ELF-1 (cell line): ENCODE measurements at regions not wholly inside any gene's neighbourhood (a gene's known extent, or its start where the extent isn't known, plus 50 kb on each side); places are given as distances from the start of the nearest gene placed in this dataset.
"Not testable (repeated sequence)": the region's sequence is repeated elsewhere in the genome, so short reads cannot be mapped to it uniquely, and the experiment has no call there.

ENCODE experiments used
- DNase-seq: peaks from one replicate; pipeline ENCODE4 v3.0.0-alpha.2; 2016; ENCODE audit warnings: low read depth, low spot score

DNA sequence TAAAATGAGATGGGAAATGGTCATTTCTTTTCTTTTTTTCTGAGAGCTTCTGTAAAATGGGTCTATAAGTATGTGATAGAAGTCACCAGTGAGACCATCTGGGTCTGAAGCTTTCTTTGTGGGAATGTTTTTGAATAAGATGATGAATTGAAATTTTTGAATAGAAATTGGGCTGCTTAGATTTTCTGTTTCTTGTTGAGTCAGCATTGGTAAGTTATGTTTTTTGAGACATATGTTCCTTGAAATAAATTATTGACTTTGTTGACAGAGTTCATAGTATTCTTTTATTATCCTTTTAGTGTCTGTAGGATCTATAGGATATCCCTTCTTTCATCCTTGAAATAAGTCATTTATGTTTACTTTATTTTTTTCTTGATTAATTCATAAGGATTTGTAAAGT lies 208.1 kb downstream of the OPA1 start:
- DNase-seq = no peak

DNA sequence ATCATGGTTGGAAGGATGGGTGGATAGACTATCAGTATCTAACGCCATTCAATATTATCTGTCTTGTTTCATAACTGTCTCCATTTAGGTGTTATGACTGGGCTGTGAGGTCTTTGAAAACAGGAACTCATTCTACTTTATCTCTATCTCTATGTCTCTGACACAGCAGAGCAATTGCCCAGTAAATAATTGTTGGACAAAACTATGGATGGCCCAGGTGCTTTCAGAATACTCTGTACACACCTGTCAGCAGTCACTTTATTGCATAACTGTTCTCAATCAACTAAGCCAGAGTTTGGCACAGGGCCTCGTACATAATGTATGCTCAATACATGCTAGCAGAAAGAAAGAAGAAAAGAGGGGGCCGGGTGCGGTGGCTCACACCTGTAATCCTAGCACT lies 210.3 kb downstream of the OPA1 start:
- no peak for DNase-seq

DNA sequence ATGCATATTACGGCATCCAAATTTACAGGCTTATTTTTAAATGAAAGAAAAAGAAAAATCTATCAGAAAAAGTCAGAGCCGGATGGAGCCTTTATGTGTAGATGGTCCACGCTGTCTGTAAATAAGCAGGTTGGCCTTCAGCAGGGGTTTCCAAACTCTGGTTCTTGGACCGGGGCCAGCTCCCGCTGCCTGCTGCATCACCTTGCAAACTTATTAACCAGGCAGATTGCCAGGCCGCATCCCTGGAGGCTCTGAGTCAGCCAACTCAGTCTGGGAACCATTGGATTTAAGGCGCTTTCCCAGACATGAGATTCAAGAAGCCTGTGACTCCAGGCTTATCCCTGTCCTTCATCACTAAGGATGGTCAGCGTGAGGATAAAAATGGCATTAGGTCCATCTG lies 212.4 kb downstream of the OPA1 start:
- DNase-seq = no peak

DNA sequence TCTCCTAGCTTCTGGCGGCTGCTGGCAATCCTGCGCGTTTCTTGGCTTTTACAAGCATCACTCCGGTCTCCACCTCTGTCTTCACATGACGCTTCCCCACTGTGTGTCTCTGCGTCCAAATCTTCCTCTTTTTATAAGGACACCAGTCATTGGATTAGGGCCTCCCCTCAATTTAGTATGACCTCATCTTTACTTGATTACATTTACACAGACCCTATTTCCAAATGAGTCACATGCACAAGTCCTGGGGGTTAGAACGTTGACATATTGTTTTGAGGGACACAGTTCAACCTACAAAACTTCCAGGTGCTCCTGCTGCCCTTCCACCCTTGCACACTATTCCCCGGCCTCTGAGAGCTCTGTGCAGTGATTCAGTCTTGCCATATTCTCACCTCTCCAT lies 215.3 kb downstream of the OPA1 start:
- no peak for DNase-seq

DNA sequence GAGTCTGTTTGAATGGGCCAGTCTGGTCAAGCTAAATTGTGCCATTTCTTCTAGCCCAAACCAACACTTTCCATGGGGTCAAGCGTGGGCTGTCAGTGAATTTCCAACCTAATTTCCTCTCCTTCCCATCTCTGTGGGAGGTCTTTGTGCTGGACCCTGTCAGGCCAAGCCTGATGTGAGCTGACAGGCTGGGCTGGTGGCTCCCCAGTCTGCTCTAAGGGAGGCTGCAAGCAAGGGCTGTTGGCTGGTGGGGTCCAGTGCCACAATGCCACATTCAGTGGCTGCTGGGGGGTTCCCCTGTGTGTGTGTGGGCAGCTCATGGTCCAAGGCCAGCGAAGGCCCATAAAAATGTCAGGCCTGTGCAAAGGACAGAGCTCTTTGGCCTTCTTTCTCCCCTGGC lies 216.1 kb downstream of the OPA1 start:
- DNase-seq = peak; percentile 54

DNA sequence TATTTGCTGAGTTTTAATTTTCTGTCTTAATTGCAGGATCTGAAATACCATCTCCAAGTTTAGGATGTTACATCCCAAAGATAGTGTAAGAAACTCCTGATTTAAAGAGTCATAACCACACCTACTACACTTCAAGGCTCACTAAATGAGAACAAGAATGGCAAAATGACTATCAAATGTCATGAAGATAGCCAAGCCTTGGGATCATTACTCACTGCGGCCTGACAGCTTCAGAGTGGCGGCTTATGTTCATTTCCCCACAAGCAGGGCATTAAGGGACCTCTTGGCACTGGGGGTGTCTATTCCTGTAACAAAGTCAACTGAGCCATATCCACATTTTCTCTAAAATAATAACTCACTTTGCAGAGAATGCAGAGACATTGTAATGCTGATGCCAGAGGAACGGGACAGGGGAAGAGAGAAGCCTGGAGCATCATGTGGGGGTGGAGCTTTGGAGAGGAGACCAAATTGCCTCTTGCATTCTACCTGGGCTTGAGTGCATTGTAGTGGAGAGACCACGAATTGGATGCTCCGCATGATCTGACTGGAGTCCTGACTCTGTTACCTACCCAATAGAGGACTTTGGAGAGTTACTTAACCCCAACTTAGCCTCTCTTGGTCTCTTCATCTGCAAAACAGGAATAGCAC lies 219.2 kb downstream of the OPA1 start:
- DNase-seq = peak; percentile 47

DNA sequence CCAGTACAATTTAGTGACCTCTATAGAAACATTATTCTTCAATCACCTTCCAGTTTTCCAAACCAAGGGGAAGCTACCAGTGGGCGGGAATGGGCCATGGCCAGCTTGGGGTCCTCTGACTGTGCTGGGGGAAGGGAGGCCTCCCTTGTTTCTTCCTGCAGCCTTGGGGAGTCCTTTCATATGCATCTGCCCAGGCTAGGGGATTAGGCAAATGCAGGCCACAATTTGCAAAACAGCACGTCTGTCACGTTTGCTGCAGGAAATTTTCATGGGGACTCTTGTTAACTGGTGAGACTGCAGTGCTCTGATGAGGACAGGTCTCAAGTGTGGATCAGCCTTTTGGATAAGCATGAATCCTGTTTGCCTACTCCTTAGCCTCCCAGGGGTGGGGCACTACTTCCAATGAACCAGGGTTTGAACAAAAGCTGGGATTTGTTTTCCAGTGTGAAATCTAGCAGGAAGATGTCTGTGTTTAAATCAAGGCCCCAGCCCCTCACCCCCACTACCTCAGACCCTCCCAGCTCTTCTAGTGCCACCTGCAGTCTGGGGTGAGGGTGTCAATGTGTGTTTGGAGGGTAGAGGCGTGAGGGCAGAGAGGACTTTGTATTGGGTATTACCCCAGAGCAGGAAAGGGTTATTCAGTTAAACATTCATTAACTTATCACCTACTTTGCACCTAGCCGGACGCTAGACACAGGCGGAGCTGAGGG lies 219.9 kb downstream of the OPA1 start:
- peak; percentile 66 for DNase-seq

DNA sequence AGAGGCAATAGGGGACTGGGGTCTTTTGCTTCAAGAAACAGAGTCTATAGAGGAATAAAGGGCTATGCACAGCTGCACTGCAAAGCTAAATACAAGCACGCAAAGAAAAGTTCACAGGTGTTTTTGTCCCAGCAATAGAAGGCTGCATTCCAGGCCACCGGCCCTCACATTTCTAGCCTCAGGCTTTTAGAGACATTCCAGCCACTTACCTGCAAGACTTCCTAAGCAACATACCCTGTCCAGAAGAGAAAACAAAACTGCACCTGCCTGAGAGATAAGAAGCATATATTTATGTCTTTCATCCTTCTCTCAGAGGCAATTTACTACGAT lies 220.5 kb downstream of the OPA1 start:
- peak; percentile 79 for DNase-seq

DNA sequence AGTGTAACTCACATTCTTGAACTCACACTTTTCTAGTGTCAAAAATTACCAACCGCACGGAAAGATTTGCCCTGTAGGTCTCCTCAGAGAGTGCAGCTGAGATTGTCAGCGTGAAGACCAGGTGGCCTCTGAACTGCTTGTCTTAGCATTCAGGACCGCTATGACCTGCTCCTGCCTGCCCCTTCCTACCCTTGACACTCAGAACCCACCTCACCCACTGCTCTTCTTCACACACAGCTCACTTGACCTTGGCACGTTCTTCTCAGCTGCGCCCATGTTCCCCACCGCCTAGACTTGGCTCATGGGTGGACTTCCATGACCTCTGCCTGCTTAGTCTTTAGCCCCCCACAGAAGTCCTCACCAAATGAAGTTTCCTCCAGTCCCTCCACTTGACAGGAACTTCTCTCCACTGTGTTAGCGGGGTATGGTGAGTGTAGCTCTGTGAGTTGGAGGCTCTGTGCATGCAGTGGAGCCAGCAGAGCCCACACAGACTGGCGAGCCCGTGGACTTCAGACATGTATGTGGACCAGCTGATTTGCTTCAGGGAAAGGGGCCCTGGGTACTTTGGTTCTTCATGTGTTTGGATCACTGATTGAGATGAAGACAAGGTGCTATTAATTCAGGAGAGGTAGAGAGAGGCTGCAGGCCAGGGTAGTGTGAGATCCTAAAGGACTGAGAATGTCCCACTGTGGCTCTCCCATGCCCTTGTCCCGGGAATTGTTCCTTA lies 221.3 kb downstream of the OPA1 start:
- no peak for DNase-seq

DNA sequence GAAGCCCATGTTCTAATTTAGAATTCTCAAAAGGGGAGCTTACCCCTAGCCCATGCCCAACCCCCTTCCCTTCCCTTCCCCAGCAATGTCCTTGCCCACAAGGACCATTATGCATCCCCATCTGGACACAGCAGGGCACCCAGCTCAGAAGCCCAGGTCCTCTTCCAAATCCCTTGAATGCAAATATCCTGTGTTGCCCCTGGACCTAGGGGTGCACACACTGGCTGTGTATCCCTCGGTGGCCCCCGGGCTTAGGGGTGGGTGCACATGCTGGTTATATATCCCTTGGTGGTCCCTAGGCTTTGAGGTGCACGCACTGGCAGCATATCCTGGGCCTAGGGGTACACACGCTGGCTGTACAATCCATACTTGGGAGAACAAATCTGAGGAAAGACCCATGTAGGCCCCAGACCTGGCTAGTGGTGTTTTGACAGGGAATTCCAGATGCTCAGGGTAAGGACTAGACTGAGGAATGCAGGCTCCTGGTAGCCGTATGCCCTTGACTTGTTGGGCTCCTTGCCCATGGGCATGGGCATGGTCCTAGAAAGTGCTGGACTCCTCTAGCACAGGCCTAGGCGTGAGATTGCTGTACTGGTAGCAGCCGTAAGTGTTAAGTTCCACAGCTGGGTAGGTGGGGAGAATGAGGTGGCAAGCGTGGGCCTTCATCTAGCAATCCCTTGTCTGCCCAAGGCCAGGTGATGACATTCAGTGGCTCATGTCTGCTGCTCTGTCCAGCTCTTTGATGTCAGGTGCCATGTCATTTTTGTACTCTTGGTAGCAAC lies 222.4 kb downstream of the OPA1 start:
- no peak for DNase-seq

DNA sequence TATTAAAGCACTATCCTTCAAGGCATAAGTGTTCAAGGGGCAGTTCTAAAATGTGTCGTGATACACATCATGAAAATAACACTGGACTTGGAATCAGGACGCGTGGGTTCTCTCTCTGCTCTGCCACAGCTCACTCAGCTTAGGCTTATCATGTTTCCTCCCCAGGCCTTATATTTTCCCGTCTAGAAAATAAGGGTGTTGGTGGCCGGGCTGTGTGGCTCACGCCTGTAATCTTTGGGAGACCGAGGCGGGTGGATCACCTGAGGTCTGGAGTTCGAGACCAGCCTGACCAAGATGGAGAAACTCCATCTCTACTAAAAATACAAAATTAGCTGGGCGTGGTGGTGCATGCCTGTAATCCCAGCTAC lies 223.0 kb downstream of the OPA1 start:
- no peak for DNase-seq

DNA sequence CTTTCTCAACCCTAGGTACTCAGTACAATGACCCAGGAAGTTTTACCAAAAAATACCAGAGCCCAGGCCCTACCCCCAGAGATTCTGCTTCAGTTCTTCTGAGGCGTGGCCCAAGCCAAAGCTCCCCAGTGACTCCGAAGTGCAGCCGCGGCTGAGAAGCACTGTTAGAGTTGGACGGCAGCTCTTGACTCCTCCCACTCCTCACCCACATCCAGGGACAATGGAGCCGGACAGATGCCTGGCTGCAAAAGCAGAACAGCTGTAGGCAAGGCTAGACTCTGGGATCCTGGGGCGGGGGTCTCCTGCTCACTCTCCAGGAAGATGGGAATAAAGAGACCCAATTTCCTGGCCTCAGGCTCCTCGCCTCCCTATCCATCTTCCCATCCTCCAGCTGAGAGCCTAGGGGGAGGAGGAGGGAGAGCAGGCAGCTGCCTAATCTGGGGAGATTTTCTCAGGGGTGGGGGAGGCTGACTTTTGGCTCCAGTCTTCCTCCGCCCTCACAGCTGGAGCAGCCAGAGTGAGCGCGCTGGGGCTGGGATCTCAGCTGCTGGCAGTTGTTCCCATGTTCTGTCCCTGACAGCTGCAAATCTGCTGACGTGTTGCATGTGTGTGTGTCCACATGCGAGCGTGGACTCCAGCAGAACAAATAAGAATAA lies 223.8 kb downstream of the OPA1 start:
- DNase-seq = peak; percentile 97

DNA sequence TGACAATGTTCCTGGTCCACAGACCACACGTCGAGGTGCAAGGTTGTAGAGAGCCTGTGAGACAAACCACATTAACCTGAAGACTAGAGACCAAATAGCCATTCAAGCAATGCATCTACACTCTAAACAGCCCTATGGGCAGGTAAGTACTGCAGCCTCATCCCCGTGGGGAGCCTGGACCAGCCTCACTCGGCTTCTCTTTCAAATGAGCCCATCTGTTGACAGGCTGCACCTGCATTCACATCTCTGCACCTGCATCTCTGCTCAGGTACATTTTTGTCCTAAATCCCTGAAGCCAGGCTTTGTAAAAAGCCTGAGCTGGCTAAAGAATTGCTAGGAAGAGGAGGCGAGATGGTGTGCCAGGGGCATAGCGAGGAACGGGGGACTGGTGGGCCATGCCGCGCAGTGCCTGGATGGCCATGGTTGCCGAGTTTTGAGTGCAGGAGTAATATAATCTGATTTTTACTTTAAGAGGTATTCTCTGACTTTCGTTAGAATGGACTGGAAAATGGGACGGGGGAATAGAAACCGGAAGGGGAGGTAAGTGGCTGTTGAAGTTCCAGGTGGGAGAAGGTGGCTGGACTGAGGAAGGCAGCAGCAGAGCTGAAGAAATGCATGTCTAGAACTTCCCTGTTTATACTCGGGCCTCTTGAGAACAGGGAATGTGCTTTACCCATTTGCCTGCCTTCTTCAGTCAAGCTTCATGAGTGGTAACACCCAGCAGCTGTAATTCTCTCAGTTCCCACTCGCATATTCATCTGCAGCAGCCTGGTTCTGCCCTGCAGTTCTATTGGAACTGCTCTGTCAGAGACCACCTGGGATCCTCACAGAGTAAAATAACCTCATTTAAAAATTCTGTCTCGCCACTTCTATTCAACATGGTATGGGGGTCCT lies 226.4 kb downstream of the OPA1 start:
- no peak for DNase-seq

DNA sequence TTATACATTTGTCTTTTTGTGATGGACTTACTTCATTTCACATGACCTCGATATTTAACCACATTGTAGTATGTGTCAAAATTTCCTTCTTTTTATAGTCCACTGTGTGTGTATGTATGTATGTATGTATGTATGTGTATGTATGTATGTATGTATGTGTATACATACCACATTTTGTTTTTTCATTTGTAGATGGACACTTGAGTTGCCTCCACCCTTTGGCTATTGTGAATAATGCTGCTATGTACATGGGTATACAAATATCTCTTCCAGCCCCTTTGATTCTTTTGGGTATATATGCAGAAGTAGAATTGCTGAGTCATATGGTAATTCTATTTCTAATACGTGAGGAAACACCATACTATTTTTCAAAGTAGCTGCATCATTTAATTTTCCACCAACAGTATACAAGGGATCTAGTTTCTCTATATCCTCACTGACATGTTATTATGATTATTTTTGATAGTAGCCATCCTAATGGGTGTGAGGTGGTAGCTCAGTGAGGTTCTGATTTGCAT lies 228.2 kb downstream of the OPA1 start:
- DNase-seq = no peak

DNA sequence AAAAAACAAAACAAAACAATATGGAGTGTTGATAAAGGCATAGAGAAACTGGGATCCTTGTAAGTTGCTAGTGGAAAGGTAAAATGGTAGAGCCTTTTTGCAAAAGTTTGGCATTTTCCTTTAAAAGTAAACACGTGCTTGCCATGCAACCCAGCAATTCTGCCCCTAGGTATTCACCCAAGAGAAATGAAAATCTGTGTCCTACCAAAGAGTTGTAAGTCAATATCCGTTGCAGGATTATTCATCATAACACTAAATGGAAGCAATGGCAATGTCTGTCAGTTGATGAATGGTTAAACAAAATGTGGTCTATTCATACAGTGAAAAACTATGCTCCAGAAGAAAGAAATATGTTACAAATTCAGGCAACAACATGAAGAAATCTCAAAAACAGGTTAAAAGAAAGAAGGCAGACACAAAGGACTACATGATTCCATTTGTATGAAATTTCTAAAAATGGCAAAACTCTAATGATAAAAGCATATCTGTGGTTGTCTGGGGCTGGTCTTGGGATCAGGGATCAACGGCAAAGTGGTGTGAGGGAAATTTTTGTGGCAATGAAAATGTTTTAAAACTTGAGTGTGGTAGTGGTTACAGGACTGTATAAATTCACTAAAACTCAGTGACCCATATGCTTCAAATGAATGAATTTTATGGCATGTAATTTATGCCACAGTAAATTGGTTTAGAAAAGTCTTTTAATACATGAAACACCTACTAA lies 229.6 kb downstream of the OPA1 start:
- DNase-seq = no peak

DNA sequence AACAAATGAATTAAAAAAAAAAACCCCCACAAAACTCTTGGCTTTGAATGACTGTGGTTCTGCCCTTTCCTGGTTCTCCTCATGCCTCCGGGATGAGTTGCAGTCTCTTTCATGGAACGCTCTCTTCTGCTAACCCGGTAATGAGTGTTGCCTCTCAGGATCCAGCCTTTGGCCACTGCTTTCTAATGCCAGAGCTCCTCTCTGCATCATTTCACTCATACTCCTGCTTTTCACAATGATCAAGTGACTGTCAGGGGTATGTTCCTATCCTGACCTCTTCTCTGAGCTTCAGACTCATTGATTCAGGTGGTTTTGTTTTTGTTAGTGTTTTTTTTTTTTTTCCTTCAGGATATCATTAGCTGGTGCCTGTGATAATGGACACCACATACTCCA lies 230.2 kb downstream of the OPA1 start:
- DNase-seq = not testable (repeated sequence)

DNA sequence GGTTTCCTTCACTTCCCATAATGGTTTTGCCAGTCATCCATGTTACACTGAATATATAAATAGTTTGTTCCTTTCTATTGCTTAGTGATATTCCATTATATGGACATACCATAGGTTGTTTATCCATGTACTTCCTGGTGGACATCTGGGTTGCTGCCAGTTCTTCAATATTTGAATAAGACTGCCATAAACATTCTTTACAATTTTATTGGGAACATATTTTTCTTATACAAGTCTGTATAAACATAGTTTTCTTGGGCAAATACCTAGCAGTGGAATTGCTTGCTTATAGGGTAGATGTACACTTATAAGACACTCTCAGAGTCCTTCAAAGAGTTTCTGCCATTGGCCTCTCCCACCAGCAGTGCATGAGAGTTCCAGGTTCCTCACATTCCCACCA lies 231.4 kb downstream of the OPA1 start:
- no peak for DNase-seq

DNA sequence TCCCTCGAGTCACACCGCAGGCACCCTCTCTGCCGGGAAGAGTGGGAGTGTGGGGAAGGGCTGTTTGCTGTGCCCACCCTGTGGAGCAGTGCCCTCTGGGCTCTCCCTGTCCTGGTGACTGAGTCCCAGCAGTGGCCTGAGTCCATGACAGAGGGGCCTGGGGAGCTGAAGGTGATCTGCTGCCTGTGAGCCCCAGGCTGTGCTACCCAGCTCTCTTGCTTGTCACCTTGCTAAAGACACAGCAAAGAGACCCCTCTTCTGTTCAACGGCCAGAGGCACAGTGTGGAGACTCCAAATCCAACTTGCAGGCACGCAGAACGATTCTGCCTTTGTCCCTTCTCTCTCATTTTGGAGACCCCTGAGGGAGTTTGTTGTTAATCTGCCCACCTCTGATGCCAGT lies 232.6 kb downstream of the OPA1 start:
- no peak for DNase-seq

DNA sequence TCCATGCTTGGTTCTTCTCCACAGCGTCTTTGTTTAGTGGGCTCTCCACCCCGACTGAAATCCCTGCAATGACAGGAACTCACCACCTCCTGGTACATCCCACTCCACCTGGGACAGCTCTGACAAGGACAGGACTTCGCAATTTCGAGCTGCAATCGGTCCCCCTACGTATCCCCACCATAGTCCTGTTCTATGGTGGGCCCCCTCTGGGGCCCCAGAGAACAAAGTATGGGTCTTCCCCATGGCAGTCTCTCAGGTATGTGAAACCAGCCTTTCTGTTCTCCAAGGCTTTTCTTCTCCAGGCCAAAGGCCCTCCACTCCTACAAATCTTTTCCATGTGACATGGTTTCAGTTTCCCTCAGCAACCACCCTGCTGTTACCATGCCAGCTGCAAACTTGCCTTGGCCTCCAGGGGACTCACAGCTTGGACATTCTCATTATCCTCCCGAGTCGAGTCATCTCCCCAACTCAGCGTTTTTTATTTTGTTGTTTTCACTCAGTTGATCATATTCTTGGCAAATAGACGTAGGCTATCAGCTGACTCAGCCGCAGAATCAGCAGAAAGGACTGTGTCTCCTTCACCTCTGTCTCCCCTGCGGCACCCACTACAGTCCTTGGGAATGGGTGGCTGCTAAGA lies 233.3 kb downstream of the OPA1 start:
- no peak for DNase-seq
